Uterus (tissue), 2 donors: ENCODE measurements at regions not wholly inside any gene's neighbourhood (a gene's known extent, or its start where the extent isn't known, plus 50 kb on each side); places are given as distances from the start of the nearest gene placed in this dataset.

Experiments
- CTCF ChIP-seq, 4 experiments: fragments of 200-600 bp in 2 of 4; fragments of 450-650 bp in 2 of 4; sonication (generic) in 2 of 4; IDR thresholded peaks; one replicate each; pipeline ENCODE4 v1.5.1; 2016 to 2019; ENCODE audit warnings: antibody characterized with exemption in 4 of 4, mild to moderate bottlenecking in 2 of 4, moderate library complexity in 1 of 4
- POLR2A ChIP-seq, 2 donors: fragments of 450-650 bp; IDR thresholded peaks; one replicate each; pipeline ENCODE4 v1.6.1; 2016; ENCODE audit warnings: antibody characterized with exemption in 2 of 2, mild to moderate bottlenecking in 1 of 2, moderate library complexity in 1 of 2

GRCh38 chr5:103772248-103772647 is 209.7 kb upstream of the NUDT12 start:
- TF ChIP-seq POLR2A (IDR thresholded peaks at IDR 0.05) (no peak), CTCF (IDR thresholded peaks at IDR 0.05) (no peak)
